Omental fat pad (tissue), 3 donors: ENCODE measurements at regions not wholly inside any gene's neighbourhood (a gene's known extent, or its start where the extent isn't known, plus 50 kb on each side); places are given as distances from the start of the nearest gene placed in this dataset.

ENCODE experiments used
- ATAC-seq: fragments of 150-250 bp; one replicate; pipeline ENCODE4 v1.9.1; 2016; ENCODE audit warnings: mild to moderate bottlenecking, moderate library complexity; ENCODE audit not compliant: low FRiP score
- DNase-seq: peaks from one replicate; pipeline ENCODE4 v3.0.0-alpha.2; 2019; ENCODE audit warnings: low spot score
- TF ChIP-seq, protein P1 (sequence below), 3 donors: fragments of 450-650 bp; IDR thresholded peaks; one replicate each; pipeline ENCODE4 v1.5.1; 2016 to 2017; ENCODE audit warnings: antibody characterized with exemption in 3 of 3, mild to moderate bottlenecking in 3 of 3, moderate library complexity in 2 of 3

DNA sequence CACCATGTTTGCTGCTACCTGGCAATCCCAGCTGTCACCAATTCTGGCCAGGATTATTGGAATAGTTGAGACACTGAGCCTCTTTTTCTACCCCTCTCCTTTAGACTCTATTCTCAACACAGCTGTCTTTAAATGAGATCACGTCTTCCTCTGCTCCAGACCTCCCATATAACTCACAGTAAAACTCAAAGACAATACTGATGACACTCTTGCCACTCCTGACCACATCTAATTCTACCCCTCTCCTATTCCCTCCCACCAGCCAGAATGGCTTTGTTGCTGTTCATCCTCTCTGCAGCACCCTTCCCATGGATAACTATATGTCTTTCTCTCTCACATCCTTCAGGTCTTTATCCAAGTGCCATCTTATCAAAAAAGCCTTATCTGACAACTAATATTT, 188.6 kb upstream of the IL15 start:
- ATAC-seq (no peak), DNase-seq (no peak)
- TF ChIP-seq, protein P1, sequence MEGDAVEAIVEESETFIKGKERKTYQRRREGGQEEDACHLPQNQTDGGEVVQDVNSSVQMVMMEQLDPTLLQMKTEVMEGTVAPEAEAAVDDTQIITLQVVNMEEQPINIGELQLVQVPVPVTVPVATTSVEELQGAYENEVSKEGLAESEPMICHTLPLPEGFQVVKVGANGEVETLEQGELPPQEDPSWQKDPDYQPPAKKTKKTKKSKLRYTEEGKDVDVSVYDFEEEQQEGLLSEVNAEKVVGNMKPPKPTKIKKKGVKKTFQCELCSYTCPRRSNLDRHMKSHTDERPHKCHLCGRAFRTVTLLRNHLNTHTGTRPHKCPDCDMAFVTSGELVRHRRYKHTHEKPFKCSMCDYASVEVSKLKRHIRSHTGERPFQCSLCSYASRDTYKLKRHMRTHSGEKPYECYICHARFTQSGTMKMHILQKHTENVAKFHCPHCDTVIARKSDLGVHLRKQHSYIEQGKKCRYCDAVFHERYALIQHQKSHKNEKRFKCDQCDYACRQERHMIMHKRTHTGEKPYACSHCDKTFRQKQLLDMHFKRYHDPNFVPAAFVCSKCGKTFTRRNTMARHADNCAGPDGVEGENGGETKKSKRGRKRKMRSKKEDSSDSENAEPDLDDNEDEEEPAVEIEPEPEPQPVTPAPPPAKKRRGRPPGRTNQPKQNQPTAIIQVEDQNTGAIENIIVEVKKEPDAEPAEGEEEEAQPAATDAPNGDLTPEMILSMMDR (IDR thresholded peaks at IDR 0.05), result no peak

DNA sequence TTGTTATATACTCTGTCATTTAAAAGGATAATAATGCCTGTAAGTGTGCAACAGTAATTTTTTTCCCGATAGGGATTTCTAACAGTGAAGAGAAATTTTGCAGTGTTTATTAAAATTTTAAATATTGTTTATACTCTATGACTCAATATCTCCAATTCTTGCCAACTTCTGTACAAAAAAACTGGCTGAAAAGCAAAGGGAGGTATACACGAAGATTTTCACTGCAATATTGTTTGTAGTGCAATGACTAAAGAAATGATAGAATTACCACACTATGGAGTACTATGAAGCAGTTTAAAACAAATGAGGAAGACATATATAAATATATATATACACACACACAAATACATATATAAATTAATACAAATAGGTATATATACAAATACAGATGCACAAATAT, 187.9 kb upstream of the IL15 start:
- DNase-seq, result no peak
- ATAC-seq, result no peak
- TF ChIP-seq, protein P1 (IDR thresholded peaks at IDR 0.05), result no peak

DNA sequence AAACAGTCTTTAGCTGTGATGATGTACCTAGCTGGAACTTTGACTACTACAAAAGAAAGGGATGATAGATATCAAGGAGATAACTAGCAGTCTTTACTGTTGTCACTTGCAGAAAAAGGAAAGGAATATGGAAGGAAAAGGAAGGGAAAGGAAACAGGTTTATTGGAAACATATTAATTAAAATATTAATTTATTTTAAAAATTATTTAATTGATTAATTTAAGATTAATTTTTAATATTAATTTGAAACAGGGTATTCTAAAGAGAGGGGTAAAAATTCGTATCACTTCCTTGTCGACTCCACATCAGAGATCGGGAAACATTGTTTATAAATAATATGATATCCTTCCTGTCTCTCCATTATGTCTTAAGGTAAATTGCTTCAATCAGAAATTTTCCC, 186.5 kb upstream of the IL15 start:
- DNase-seq (no peak), ATAC-seq (no peak)
- TF ChIP-seq, protein P1 (IDR thresholded peaks at IDR 0.05), result no peak

DNA sequence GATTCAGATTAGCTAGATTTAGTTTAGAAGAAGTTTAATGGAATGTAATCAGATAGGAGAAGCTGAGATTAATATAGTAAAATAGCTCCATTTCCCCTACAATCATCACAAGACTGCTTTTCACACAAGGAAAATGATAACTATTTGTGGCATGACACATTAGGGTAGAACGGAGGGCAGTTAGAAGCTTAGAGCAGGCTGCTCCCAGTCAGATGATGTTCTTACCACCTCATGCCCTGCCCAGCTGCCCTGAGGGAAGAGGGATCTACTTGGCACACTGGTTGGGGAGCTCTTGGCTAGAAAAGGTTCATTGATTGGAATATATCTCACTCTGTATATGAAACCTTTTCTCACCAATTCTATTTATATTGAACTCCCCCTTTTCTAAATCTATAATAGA, 180.7 kb upstream of the IL15 start:
- TF ChIP-seq, protein P1 (IDR thresholded peaks at IDR 0.05), result no peak
- ATAC-seq (no peak), DNase-seq (no peak)

DNA sequence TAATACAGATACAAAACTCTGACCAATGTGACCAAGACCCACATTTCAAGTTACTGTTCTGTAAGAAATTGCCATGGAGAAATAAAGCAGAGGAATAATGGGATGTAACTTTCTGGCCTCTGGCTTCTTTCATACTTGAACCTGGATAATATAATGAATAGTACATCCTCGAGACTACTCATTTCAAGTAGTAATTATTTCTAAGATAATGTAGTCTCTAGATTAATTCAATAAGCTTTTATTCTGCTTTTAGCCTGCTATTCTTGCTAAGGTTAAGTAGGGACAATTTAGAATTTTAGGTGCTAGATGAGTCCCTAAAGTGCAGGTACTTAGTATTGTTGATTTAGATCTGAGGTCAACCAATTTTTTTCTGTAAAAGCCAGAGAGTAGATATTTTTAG, 178.7 kb upstream of the IL15 start:
- DNase-seq (no peak), ATAC-seq (no peak)
- TF ChIP-seq, protein P1 (IDR thresholded peaks at IDR 0.05), result no peak

DNA sequence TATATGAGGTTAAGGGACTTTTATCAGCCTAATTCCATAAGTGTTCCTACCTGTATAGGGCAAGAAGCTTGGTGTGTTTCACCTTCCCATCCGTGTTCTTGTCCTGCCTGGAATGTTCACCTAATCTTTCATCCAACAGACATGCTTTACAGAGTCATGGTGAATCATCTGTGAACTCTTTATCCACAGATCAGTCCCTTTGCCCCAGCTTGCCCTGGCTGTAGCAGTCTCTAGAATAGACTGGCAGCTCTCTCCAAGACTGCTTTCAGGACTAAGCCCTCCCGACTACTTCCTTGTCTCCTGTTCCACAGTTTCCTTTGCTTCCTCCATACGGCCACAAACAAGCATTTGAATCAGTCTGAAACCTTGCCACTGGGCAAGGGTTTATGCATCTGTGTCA, 177.9 kb upstream of the IL15 start:
- no peak for DNase-seq
- ATAC-seq, result no peak
- TF ChIP-seq, protein P1 (IDR thresholded peaks at IDR 0.05), result no peak

DNA sequence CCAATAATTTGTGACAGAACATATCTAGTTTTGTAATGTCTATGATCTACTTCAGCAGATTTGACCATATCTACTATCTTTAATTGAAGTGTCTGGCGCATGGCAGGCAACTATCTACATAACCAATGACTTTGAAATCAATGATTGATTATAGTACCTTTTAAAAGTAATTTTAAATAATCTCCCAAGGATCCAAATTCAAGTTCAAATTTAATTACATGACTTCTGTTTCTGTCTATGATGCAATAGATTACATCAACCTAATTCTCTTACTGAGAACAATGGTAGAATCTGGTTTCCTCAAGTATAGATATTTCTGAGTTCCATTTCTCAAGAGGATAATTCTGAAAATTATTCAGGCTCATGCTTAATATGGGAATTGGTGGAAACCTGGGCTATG, 177.4 kb upstream of the IL15 start:
- DNase-seq (no peak), ATAC-seq (no peak)
- TF ChIP-seq, protein P1 (IDR thresholded peaks at IDR 0.05), result no peak
